ENCODE measurements at regions not wholly inside any gene's neighbourhood (a gene's known extent, or its start where the extent isn't known, plus 50 kb on each side); places are given as distances from the start of the nearest gene placed in this dataset.

DNA sequence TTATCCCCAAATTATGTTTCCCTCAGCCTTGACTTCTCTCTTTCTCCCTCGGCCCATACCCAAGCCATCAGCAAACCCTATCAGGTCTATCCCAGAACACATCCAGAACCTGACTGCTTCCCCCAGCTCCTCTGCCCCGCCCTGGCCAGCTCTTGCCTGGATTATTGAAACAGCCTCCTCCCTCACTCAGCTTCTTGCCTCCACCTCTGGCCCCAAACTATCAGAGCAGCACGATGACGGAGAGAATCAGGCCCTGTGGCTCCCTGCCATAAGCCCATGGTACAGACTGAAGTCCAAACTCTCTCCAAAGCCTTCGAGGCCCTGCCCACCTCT, 105.3 kb upstream of the LINGO1 start:
- TF ChIP-seq, protein P1, sequence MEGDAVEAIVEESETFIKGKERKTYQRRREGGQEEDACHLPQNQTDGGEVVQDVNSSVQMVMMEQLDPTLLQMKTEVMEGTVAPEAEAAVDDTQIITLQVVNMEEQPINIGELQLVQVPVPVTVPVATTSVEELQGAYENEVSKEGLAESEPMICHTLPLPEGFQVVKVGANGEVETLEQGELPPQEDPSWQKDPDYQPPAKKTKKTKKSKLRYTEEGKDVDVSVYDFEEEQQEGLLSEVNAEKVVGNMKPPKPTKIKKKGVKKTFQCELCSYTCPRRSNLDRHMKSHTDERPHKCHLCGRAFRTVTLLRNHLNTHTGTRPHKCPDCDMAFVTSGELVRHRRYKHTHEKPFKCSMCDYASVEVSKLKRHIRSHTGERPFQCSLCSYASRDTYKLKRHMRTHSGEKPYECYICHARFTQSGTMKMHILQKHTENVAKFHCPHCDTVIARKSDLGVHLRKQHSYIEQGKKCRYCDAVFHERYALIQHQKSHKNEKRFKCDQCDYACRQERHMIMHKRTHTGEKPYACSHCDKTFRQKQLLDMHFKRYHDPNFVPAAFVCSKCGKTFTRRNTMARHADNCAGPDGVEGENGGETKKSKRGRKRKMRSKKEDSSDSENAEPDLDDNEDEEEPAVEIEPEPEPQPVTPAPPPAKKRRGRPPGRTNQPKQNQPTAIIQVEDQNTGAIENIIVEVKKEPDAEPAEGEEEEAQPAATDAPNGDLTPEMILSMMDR (IDR thresholded peaks at IDR 0.05 in 8 of 11, conservative IDR thresholded peaks at IDR 0.05 in 3 of 11) = no peak
- TF ChIP-seq POLR2A (IDR thresholded peaks at IDR 0.05) = no peak

DNA sequence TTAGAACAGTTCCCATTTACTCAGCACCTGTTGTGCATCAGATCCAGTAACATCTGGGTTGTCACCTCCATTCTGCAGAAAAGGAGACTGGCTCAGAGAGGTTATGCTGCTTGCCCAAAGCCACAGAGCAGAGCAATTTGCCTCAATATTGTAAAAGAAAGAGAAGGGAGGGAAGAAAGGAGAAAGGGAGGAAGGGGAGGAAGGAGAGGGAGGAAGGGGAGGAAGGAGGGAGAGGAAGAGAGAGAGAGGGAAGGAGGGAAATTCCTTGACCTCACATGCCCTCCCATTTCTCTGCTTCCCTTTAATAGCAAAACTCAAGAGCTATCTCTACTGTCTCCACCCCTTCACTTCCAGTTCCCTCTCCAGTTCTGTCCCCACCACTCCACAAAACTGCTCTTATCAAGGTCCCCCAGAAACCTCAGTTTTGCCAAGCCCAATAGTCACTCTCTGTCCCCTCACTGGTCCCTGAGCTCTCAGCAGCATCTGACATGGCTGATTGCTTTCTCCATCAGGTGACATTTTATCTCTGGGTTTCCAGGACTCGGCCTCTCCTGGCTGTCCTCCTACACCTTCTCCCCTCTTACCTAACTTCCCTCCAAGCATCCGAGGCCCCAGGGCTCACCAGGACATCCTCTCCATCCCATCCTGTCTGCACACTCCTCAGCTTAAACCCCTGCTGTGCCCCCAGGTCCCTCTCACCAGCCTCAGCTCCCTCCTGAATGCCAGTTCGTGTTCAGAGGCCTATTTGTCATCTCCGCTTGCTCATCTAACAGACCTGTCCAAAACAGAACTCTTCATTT, 104.7 kb upstream of the LINGO1 start:
- peaks cover 0 to 6% (median 0%) of the 10 kb centered on the region in 6 donors for H3K4me1 ChIP-seq
- no peak for DNase-seq
- no peak overlapping the region for H3K4me3 ChIP-seq
- intact Hi-C loops (cut with DNase I; ENCODE audit: low total_unique reads) = no loop called here
- WGBS, 5 donors = 44 to 74% (median 51%) methylated on average over 4 of the region's 4 CpGs
- no peak overlapping the region for H3K27ac ChIP-seq
- no peaks in the 10 kb centered on the region for H3K9me3 ChIP-seq
- H3K36me3 ChIP-seq = no peaks in the 10 kb centered on the region
- peaks cover 0 to 62% (median 8%) of the 10 kb centered on the region in 7 donors for H3K27me3 ChIP-seq (replicated peaks in 1 of 7)
- TF ChIP-seq, protein P1 (IDR thresholded peaks at IDR 0.05 in 8 of 11, conservative IDR thresholded peaks at IDR 0.05 in 3 of 11) = no peak
- TF ChIP-seq POLR2A (IDR thresholded peaks at IDR 0.05) (no peak), POLR2AphosphoS5 (IDR thresholded peaks at IDR 0.05) (no peak)

More for the DNA sequence above, 105.3 kb upstream of the LINGO1 start:
- Histone ChIP-seq H3K4me1 (peaks cover 0 to 6% (median 0%) of the 10 kb centered on the region in 6 donors), H3K9me3 (no peaks in the 10 kb centered on the region), H3K27me3 (replicated peaks in 1 of 7) (peaks cover 0 to 62% (median 8%) of the 10 kb centered on the region in 7 donors), H3K36me3 (no peaks in the 10 kb centered on the region), H3K4me3 (no peak overlapping the region), H3K27ac (no peak overlapping the region)
- 76 to 94% (median 81%) methylated on average over 5 of the region's 5 CpGs for WGBS, 5 donors
- DNase-seq = no peak
- intact Hi-C loops (cut with DNase I; ENCODE audit: low total_unique reads) = no loop called here

DNA sequence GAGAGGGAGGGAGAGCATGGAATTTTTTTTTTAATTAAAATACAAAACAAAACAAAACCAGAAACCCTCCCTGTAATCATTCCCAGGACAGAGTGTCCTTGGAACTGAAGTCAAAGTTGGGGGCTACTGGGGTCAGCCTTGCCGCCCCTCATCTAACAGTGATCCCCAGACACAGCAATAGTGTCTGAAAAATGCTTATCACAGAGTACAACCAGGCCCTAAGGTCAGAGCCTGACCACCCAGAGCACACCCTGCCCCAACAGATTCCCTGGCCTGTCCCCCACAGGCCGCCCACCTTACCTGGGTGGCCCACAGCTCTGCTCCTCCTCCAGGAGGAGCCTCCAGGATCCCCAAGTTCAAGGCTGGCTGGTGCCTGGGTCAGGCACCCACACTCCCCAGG, 101.6 kb upstream of the LINGO1 start:
- Histone ChIP-seq H3K27me3 (replicated peaks in 1 of 7) (peaks cover 0 to 41% (median 0%) of the 10 kb centered on the region in 7 donors), H3K36me3 (no peaks in the 10 kb centered on the region), H3K4me1 (peaks cover 0 to 6% (median 0%) of the 10 kb centered on the region in 6 donors), H3K9me3 (no peaks in the 10 kb centered on the region), H3K27ac (no peak overlapping the region), H3K4me3 (no peak overlapping the region)
- intact Hi-C loops (cut with DNase I; ENCODE audit: low total_unique reads) = no loop called here
- DNase-seq = no peak
- WGBS, 5 donors = 74 to 98% (median 83%) methylated on average over 2 of the region's 2 CpGs
- no peak for TF ChIP-seq POLR2AphosphoS5 (IDR thresholded peaks at IDR 0.05)
- TF ChIP-seq, protein P1 (IDR thresholded peaks at IDR 0.05 in 8 of 11, conservative IDR thresholded peaks at IDR 0.05 in 3 of 11) = no peak
- TF ChIP-seq POLR2A (IDR thresholded peaks at IDR 0.05) = no peak

DNA sequence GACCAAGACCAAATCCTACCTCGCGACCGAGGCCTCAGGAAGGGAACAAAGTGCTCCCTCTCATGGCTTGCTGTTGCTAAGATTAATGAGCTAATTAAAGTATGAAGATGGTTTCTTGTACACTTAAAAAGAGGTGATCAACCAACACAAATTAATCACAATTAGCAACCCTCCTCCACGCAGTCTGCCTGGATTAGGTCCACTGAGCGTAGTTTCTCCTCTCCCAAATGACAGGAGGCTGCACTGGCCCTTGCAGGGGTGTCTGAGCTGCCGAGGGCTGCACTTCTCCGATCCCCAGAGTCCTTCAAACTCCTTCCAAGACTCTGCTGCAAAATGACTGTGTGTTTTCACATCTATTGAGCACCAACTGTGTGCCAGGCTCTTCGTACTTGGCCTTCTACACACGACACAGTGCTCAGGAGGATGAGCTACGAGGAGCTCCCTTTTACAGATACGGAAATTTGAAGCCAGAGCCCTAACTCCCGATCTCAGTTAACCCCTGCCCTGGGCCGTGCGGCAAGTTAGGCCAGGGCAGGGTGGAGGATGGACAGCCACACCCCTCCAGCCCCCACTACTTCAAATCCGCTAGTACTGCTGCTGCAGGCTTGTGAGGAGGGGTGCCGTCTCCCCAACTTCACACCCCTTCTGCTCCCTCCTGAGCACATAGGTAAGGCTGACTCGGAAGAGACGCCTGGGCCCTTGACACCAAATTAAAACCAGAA, 101.0 kb upstream of the LINGO1 start:
- TF ChIP-seq, protein P1 (IDR thresholded peaks at IDR 0.05 in 8 of 11, conservative IDR thresholded peaks at IDR 0.05 in 3 of 11) = no peak
- TF ChIP-seq POLR2AphosphoS5 (IDR thresholded peaks at IDR 0.05) = no peak
- no peak for TF ChIP-seq POLR2A (IDR thresholded peaks at IDR 0.05)
- intact Hi-C loops (cut with DNase I; ENCODE audit: low total_unique reads) = no loop called here
- H3K9me3 ChIP-seq = no peaks in the 10 kb centered on the region
- H3K27me3 ChIP-seq (replicated peaks in 1 of 7) = peaks cover 0 to 41% (median 0%) of the 10 kb centered on the region in 7 donors
- H3K27ac ChIP-seq = no peak overlapping the region
- 79 to 89% (median 87%) methylated on average over 18 of the region's 18 CpGs for WGBS, 5 donors
- H3K4me3 ChIP-seq = no peak overlapping the region
- no peaks in the 10 kb centered on the region for H3K36me3 ChIP-seq
- H3K4me1 ChIP-seq = peaks cover 0 to 4% (median 0%) of the 10 kb centered on the region in 6 donors
- no peak for DNase-seq
